Dermis blood vessel endothelial cell (primary cell): ENCODE measurements at regions not wholly inside any gene's neighbourhood (a gene's known extent, or its start where the extent isn't known, plus 50 kb on each side); places are given as distances from the start of the nearest gene placed in this dataset.
A peak's percentile ranks its signal among the peaks of the same experiment; 100 is the strongest.

Source experiments
- DNase-seq: peaks from one replicate; pipeline ENCODE4 v3.0.0; 2010

DNA sequence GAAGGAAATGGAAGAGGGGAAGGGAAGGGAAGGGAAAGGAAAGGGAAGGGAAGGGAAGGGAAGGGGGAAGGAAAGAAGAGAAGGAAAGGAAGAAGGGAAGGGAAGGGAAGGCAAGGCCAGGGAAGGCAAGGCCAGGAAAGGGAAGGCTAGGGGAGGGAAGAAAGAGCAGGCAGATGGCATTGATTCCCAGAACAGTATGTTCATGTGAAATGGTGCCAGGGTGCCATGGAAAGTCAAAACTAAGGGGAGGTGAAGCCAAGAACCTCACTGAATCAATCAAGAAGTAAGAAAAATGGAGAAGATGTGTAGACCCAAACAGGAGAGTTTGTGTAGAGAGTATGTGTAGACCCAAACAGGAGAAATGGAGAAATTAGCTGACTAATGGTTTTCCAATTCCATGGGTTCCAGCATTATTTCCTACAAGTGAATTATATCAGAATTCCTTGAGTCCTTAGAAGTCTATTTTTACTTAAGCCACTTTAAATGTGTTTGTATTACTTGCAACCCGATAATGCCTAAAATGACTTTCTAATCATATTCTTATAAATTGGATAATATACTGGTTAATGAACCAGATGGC, 367.6 kb downstream of the TXNL1 start:
- no peak for DNase-seq

DNA sequence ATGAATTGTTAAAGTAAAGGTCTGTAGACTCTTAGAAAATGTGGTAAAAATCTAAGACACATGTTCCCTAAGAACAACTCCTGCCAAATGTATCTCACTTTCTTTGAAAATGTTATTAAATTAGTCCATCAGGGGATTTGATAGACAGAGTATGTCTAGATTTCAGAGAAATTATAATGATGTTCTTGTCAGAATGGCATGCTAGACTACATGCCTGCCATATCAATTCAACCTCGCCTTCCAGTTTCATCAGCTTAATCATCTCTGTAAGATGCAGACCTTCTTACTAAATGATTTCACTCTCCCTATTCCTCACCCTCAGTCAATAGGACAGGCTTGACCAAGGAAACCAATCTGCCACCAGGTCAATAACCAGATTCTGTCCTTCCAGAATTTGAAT, 368.4 kb downstream of the TXNL1 start:
- no peak for DNase-seq

- no peak for DNase-seq
Observed at GRCh38 chr18:56268952-56269351, 369.4 kb downstream of the TXNL1 start.

DNA sequence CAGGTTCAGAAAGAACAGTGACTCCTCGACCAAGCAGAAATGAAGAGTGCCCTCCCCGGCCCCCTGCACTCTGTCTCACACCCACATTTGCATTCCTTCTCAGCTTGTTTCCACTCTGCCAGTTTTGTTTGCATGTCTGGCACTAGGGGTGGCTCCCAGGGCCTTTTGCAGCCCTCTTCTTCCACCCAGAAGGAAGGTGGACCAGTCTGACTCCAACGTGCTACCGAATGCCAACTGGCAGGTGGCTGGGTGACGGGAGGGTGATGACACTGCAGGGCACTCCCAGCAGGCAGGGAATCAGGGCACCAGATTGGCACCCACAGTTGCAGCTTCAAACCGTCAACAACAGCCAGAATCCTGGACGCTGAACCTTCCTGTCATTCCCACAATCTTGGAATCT, 371.1 kb downstream of the TXNL1 start:
- DNase-seq, result no peak

DNA sequence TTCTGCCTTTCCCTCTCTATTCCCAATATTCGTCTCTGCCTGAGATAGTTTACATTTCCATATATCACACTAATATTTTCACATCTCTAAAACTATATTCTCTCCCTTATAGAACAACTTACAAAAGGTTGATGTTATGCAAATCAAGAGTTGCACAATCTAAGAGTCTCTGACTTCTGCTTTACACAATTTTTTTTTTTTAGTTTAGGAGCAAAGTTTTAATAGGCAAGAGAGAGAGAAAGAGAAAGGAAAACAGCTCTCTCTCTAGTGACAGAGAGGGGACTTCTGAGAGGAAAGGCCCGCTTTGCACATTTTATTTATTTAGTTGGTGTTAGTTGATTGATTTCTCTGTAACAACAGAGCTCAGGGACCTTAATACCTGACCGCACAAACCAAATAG, 380.2 kb downstream of the TXNL1 start:
- no peak for DNase-seq

- DNase-seq, result no peak
Observed at GRCh38 chr18:56257205-56257604, 381.2 kb downstream of the TXNL1 start.

GRCh38 chr18:56256659-56257058, 381.7 kb downstream of the TXNL1 start:
- no peak for DNase-seq

DNA sequence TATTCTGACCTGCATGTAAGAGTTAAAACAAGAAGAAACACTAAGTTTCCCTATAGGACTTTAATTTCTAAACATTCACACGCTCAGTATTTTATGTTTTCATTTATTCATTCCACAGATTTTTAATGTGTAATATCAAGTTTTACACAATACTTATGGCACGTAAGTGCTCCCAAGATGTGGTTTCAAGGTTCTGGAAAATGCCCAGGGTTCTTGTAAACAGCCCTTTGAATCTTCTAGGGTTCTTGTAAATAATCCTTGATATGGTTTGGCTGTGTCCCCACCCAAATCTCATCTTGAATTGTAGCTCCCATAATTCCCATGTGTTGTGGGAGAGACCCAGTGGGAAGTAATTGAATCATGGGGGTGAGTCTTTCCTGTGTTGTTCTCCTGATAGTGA, 383.0 kb downstream of the TXNL1 start:
- DNase-seq, result no peak

DNA sequence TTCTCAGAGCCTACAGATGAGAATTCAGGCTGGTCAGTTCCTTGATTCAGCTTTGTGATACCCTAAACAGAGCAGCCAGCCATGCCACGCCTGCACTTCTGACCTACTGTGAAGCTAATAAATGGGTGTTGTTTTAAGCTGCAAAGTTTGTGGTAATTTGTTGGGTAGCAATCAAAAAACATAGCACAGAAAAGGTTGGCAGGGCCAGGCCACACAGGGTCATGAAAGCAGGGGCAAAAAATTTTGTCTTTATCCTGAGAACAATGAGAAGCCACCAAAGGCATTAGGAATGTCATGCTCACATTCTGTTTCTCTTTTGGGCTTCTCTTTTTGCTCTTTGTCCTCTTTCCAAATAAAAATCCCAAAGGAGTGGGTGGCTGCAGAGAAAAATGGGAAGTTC, 385.9 kb downstream of the TXNL1 start:
- DNase-seq, result no peak

DNA sequence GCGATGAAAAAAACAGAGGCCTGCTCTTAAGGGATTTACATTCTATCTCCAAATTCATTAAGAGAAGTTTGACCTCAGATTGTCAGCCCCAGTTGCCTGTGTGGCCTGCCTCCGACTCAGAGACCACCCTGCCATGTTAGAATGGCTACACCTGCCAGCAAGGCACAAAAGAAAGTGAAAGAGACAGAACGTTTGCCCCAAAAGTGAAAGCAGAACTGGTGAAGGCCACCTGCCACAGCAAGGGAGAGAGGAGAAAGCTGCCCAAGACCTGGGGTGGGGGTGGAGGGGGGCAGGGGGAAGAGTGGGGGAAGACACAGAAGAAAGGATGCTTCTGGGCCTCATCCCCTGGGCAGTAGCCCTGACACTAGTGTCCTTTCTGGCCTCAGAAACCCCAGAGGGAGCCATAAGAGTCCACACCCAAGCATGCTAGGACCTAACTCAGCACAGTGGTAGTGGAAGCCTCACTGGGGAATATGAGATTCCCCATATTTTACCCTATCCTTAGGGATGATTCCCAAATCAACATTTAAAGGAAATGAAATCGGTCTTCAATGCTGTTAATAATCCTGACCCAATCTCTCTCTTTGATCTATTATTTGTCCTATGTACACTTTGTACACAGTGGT, 389.7 kb downstream of the TXNL1 start:
- DNase-seq, result no peak

DNA sequence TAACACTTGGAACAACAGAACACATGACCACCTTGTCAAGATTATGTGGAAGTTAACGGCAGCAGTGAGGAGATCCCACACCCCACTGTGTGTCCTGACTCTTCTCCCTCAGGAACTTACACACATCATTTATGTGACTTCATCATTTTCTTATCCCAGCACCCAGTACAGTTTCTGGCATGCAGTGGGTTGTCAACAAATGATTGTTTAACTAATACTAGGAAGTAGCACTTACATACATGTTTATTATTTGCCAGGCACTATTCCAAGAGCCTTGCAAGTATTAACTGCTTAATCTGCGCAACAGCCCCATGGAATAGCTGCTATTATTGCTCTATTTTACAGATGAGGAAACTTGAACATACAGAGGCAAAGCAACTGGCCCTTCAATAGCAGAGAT, 391.5 kb downstream of the TXNL1 start:
- no peak for DNase-seq

- DNase-seq, result peak; percentile 19
Observed at GRCh38 chr18:56245866-56246580, 392.4 kb downstream of the TXNL1 start.

- DNase-seq, result no peak
Observed at GRCh38 chr18:56240405-56240804, 398.0 kb downstream of the TXNL1 start.

- DNase-seq, result no peak
Observed at GRCh38 chr18:56238576-56238975, 399.8 kb downstream of the TXNL1 start.

DNA sequence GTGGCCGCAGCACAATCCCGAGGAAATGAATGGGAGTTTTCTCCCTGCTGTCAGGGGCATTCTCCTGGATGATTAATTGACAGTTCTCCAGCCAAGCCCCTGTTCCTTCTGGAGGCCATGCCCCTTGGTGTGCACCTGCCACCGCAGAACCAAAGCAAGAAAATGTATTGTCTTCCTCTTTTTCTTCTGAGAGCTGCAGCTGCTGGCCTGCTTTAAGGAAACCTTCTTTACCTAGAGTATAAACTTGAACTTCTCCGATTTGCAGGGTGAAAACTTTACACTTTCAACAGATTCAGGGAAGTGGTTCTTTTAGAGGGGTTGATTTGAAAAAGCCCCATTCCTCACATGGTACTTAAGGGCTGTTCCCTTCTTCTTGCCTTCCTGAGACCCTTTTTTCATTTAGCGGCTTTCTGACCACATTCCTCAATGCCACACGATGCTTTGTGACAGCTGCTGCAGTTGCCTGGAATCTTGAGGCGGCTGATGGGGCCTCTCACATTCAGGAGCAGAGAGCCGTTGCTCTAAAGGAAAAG, 402.8 kb downstream of the TXNL1 start:
- DNase-seq, result no peak

DNA sequence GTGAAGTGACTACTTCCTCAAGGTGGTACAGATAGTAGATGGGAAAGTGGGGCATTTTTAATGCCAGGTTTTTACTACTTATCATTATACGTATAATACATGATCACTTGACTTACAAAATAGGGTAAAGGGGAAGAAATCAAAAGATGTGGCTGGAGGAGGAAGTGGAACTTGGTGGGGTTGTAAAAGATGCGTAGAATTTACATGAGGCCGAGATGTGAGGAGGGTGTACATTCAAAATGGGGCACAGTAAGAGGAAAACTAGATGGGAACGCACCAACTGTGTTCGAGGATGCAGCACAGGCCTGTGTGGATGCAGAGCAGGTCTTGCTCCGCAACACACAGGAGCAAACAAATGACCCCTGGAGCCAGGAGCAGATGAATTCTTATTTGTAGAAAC, 403.3 kb downstream of the TXNL1 start:
- no peak for DNase-seq

DNA sequence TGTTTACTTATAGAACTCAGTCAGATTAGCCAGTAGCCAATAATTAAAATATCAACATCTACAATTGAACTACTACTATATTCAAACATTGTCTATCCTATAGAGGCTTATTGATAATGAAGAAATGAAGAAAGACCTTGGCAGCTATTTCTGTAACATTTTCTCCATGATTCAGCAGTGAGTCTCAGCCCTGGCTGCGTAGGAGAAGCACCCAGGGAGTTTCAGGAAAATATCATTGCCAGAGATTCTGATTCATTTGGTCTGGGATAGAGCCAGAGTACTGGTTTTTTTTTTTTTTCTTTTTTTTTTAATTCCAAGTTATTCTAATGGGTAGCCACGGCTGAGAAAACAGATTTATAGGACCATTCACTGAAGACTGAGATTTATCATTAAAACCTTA, 404.8 kb downstream of the TXNL1 start:
- no peak for DNase-seq

GRCh38 chr18:56226025-56226424, 412.4 kb downstream of the TXNL1 start:
- no peak for DNase-seq

- no peak for DNase-seq
Observed at GRCh38 chr18:56224669-56225561, 413.5 kb downstream of the TXNL1 start.

- no peak for DNase-seq
Observed at GRCh38 chr18:56221195-56222065, 417.0 kb downstream of the TXNL1 start.

DNA sequence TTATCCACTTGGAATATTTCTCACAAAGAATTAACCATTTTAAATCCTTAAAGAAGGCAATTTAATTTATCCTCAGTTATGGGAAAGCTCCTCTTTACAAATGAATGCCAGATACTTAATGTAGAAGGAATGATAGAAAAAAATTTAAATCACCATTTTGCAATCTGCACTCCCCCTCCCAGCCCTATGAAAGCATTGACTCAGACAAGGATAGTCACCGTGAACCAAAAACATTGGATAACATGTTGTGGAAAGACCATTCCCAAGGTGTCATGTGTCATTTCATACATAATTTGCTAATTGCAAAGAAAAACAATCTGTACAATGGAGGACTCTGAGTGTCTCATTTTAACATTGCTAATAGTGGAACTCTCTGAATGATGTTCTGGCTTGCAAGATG, 421.0 kb downstream of the TXNL1 start:
- no peak for DNase-seq

GRCh38 chr18:56214706-56215105, 423.7 kb downstream of the TXNL1 start:
- DNase-seq, result no peak
